ENCODE measurements at regions not wholly inside any gene's neighbourhood (a gene's known extent, or its start where the extent isn't known, plus 50 kb on each side); places are given as distances from the start of the nearest gene placed in this dataset.

DNA sequence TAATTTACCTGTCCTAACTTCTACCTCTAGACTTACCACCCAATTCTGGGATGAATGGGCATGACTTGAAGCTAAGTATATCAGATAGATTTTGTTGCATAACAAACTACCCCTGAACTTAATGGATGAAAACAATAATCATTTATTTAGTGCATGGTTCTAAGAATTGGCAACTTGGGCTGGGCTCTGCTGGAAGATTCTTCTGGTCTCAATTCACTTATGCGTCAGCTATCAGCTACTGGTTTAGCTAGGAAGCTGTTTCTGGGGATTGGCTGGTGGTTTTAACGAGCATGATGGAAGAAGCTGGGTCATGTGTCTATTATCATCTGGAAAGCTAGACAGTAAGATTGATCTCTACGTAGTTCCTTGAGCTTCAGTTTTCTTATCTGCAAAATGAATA lies 77.3 kb upstream of the LMCD1 start:
- Histone ChIP-seq H3K4me1 (ENCODE audit: control insufficient read depth, insufficient read depth, low read length) (no peaks in the 10 kb centered on the region), H3K9me3 (ENCODE audit: control insufficient read depth, insufficient read depth, low read depth, low read length) (no peaks in the 10 kb centered on the region; the same call in 1 of the 2 replicates), H3K27ac (ENCODE audit: low read length) (no peak overlapping the region), H3K4me3 (ENCODE audit: low read depth in 2 of 2, low read length in 2 of 2) (no peak overlapping the region), H3K36me3 (ENCODE audit: control insufficient read depth, insufficient read depth, low read length) (no peaks in the 10 kb centered on the region), H3K27me3 (ENCODE audit: control insufficient read depth, insufficient read depth, low read length) (no peaks in the 10 kb centered on the region)
- DNase-seq (ENCODE audit: low read depth, low spot score) = no peak
- intact Hi-C loops (cut with micrococcal nuclease; ENCODE audit: unreplicated experiment) = no loop called here
- no TSS peak for BruUV-seq (replicated peaks)
- TF ChIP-seq SIN3A (IDR thresholded peaks at IDR 0.05; ENCODE audit: borderline replicate concordance, insufficient read depth, low read depth, low read length) (no peak), TCF7L2 (IDR thresholded peaks at IDR 0.05; ENCODE audit: low read depth, low read length) (no peak), POLR2AphosphoS5 (IDR thresholded peaks at IDR 0.05; ENCODE audit: low read depth, low read length) (no peak), CTCF (IDR thresholded peaks at IDR 0.05) (no peak), REST (IDR thresholded peaks at IDR 0.05; ENCODE audit: insufficient read depth in 1 of 2, low read depth in 2 of 2, low read length in 1 of 2) (no peak)
- in situ Hi-C loops (cut with HindIII; ENCODE audit: low pct_unique_long_range_greater_than_20kb, low sequenced_read_pairs) = no loop called here
- CTCF ChIA-PET = no interaction called here
- POLR2A ChIA-PET = no interaction called here
- ATAC-seq = no peak

DNA sequence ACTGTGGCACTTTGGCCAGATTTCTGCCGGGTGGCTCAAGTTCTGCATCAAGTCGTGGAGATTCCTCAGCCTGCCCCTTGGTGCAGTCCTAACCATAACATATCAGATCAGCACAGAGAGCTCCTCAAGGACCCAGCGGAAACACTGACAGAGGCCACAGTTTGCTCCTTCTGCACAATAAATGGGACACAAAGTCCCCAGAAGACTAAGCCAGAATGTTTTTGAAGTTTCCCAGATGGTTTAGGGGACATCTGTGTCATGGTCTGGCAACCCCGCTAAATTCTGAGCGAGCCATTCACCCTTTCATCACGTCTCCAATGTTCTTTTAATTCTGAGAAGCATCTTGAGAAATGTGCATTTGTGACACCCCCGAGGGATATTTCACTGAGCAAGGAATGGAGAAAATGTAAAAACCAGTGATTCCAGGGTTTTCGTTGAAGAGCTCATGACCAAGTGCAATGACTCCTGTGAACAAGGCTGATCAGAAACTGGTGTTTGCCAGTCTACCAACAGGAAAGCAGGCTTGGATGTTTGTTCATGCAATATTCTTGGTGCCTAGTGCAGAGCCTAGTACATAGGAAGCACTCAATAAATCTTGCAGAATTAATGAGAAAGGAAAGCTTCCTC lies 64.8 kb upstream of the LMCD1 start:
- ChIA-PET CTCF (interaction anchor here (0.6 kb wide), 1 partner anchor 113 kb away, joined by 4 read pairs; no protein-coding TSS in a partner anchor), POLR2A (interaction anchor here (0.5 kb wide), 1 partner anchor 413 kb away, joined by 4 read pairs; no protein-coding TSS in a partner anchor)
- no TSS peak for BruUV-seq (replicated peaks)
- in situ Hi-C loops (cut with HindIII; ENCODE audit: low pct_unique_long_range_greater_than_20kb, low sequenced_read_pairs) = no loop called here
- DNase-seq (ENCODE audit: low read depth, low spot score) = no peak
- Histone ChIP-seq H3K4me3 (ENCODE audit: low read depth in 2 of 2, low read length in 2 of 2) (no peak overlapping the region), H3K27me3 (ENCODE audit: control insufficient read depth, insufficient read depth, low read length) (no peaks in the 10 kb centered on the region), H3K9me3 (ENCODE audit: control insufficient read depth, insufficient read depth, low read depth, low read length) (no peaks in the 10 kb centered on the region), H3K36me3 (ENCODE audit: control insufficient read depth, insufficient read depth, low read length) (no peaks in the 10 kb centered on the region), H3K27ac (ENCODE audit: low read length) (no peak overlapping the region), H3K4me1 (ENCODE audit: control insufficient read depth, insufficient read depth, low read length) (no peaks in the 10 kb centered on the region)
- TF ChIP-seq REST (IDR thresholded peaks at IDR 0.05; ENCODE audit: insufficient read depth in 1 of 2, low read depth in 2 of 2, low read length in 1 of 2) (no peak), CTCF (IDR thresholded peaks at IDR 0.05) (no peak), TCF7L2 (IDR thresholded peaks at IDR 0.05; ENCODE audit: low read depth, low read length) (no peak), SIN3A (IDR thresholded peaks at IDR 0.05; ENCODE audit: borderline replicate concordance, insufficient read depth, low read depth, low read length) (no peak), POLR2AphosphoS5 (IDR thresholded peaks at IDR 0.05; ENCODE audit: low read depth, low read length) (no peak)
- intact Hi-C loops (cut with micrococcal nuclease; ENCODE audit: unreplicated experiment) = no loop called here
- no peak for ATAC-seq
